GM18511 (cell line): ENCODE measurements at regions not wholly inside any gene's neighbourhood (a gene's known extent, or its start where the extent isn't known, plus 50 kb on each side); places are given as distances from the start of the nearest gene placed in this dataset.

Experiments
- ATAC-seq: cut with Tn5 transposase; IDR thresholded peaks from one replicate; pipeline ENCODE4 v1.9.1; 2021; ENCODE audit warnings: mild to moderate bottlenecking, moderate library complexity; ENCODE audit not compliant: unreplicated experiment

DNA sequence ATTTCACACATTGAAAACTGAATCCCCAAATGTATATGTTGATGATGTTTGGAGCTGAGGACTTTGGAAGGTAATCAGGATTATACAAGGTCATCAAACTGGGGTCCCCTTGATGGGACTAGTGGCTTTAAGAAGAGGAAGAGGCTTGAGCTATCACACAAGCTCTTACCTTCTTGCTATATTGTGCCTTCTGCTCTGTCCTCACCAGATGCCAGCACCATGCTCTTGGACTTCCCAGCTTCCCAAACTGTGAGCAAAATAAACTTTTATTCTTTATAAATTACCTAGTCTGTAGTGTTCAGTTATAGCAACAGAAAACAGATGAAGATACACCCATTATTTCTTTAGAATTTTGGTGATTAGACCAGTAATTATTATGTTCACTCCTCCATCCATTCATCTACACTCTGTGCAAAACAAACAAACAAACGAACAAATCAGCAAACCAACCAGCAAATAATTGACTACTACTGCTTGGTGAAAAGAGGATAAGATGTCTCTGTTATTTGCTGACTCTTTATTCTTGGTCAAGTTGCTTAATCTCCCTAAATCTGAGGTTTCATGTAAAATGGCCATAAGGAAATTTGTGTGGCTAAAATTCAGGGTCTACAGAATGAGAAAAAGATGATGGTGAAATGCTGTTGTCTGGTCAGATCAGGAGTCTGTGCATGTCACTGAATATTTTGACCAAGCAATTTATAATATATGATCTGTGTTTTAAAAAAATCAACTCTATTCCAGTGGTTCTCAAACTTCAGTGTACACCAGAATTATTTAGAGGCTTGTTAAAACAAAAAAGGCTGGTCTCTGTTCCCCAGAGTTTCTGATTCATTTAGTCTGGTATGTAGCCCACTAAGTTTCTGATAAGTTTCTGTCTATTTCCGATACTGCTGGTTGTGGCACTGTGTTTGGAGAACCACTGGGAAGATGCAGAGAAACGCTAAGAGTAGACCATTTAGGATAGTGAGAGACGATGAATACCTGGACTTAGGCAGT lies 854.1 kb downstream of the MAT2B start:
- peak; percentile 47 for ATAC-seq

DNA sequence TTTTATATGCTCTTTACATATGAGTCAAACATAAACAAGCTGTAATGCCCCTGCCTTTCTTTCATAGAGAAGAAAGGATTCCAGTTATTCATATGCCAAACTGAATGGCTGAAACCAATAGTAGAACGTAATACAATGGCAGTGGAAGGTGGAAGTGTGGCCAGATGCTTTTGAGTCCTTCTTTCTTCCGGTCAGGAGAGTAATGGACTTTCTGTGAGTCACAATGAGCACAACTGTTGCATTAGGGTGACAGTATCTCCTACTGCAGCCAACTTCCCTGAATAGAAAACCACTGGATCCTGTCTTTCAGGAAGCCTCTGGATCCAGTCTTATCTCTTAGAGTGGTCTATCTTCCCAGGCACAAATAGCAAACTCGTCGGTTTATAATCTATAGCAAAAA lies 855.2 kb downstream of the MAT2B start:
- no peak for ATAC-seq

DNA sequence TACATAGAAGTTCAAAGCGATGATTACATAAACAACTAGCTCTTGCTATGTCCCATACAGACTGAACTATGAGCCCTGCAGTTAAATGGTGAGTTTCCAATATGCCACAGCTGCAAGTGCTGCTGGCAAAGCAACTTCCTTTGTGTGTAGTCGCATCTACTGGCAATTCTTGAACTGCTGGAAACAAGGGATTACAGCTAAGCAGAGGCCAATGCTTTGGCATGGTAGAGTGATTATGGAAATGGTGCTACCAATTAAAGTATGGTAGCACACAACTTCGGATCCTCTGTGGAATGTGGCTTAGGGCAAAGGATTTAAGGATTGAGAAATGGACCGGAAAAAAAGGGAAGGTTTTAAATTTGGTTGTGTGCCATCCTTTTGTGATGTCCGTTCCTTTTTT lies 856.6 kb downstream of the MAT2B start:
- no peak for ATAC-seq

DNA sequence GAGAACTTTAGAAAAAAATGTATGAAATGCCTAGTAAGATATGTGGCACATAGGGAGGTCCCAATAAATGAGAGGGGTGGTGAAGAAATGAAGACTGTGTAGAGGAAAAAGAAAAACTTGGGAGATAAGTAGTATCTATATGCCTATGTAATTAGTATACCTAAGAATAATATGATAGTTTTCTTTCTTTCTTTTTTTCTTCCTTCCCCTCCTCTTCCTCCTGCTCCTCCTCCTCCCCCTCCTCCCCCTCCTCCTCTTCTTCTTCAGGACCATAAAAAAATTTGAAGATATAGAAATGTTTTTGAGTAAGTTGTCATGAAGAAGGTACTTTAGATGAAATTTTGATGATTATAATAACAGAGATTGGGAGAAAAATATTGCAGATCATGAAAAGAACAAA lies 857.4 kb downstream of the MAT2B start:
- ATAC-seq, result no peak

DNA sequence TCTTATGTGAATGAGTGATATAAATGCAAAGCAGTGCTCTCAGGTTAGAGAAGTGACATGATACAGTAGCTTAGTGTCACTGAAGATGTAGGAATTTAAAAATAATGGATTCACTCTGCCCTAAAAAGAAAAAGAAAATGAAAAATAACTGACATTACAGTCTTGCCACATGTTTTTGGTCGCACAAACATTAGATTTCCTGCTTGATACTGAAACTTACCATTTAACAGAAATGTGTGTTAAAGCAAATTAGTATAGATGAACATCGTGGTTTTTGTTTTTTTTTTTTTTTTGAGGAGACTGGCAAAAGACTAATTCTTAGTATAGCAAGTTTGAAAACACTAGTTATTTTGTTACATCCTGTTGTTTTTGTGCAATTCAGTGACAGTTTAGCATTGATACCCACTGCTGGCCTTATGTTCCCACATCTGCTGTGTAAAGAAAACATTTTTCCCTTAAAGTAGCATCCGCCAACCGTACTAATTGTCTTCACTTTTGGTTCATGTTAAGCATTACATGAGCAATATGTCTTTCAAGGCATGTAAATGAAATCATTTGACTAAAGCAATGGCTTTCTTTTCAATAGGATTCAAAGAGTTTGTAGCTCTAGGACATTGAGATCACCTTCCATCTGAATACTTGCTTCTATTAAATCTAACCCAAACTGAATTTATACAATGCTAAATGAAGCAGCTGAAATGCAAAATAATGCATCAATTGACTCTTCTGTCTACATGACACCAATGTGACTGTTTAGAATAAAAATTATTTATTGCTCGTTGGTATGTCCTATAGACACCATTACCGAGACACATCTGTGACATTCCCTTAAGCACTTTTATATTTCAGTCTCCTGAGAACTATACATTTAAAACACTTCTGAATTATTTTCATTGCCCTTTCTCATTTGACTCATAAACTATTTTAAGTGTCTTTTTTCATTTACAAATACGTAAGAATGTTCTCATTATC lies 859.1 kb downstream of the MAT2B start:
- ATAC-seq, result no peak

DNA sequence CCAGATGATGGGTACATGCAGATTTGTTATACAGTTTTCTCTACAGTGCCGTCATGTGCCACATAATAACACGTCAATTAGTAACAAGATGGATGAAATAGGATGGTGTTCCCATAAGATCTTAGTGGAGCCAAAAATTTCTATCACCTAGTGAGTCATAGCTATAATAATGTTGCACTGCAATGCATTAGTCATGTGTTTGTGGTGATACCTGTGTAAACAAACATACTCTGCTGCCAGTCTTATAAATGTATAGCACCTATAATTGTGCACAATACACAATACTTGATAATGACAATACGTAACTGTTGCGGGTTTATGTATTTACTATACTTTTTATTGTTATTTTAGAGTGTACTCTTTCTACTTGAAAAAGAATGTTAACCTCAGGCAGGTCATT lies 865.4 kb downstream of the MAT2B start:
- ATAC-seq, result no peak

DNA sequence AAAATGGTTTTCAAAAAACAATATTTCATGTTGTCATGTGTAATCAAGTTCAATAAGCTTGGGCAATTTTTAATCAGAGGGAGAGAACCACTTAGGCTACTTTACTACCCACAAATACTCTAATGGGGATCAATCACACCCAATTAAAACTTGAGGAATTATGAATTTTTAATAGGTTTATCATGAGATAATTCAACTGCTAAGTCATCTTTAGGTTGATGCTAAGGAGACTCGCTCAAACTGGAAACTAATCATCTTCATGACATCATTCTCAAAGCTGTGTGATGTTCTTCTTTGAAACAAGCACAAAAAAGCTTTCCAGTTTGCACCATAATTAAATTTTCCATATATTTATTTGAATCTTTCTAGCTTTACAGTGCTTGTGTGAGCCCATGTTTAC lies 867.5 kb downstream of the MAT2B start:
- no peak for ATAC-seq

DNA sequence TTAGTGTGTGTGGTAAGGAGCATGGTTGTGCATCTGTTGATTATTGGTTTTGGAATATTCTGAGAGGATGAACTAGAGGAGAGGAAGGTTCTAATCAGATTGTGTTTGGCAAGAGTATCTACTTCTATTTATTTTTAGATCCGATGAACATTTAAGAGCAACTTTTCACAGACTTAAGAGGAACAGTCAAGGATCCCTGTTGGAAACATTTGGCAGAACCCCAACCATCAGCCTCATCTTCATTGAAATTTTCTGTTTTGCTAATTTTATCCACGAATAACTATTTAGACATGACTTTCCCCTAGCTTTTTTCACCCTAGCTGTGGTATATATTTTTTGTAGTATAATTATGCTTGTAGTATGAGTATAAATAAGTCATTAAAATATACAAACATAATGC lies 868.5 kb downstream of the MAT2B start:
- ATAC-seq, result no peak

DNA sequence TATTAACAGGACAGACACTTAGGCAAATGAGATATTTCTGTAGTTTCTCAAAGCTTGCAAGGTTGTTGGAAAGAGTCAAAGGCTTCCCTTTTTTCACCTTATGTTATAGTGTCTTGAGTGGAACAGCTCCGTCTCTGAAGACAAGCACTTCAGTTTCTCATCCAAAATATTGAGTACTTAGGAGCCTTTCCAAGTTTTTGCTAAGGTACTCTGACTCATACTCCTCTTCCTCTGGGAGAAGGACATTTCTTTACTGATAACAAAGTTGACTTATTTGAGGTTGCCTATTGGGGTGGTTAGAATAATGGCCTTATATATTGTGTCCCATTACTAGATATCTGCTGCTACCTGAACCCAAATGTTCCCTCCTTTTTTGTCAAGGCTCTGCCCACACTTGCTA lies 869.6 kb downstream of the MAT2B start:
- ATAC-seq, result no peak

DNA sequence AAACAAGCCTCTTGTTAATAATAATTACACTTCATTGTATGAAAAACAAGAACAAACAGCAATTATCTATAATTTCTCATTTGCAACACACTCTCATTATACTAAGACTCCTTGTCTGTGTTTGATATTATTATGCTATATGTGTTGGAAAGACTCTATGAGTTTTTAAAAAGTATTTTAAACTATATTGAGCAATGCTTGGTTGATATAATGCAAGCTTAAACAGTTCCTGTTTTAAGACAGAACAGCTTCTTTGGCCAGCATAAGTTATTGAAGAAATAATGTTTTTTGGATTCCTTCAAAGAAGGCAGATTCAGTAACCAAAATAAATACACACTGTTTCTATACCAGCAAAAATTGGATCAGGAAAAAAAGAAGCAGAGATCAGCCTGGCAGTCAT lies 871.4 kb downstream of the MAT2B start:
- ATAC-seq, result no peak

DNA sequence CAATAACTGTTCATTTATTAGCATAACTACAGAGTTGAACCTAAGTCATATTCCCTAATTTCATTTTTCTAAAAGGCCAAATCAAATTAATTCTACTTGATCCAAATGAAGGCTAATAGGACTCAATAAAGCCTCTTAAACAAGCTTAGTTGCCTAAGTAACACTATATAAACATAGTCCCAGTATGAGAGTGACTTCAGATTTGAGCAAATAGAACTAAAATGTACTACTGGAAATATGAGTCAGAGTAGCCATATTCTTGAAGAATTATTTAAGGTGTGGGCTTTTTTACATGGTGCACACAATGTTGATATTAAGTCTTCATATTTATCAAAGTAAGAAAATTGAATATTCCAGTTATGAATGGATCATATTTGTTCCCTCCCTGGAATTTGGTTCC lies 872.3 kb downstream of the MAT2B start:
- ATAC-seq, result no peak

DNA sequence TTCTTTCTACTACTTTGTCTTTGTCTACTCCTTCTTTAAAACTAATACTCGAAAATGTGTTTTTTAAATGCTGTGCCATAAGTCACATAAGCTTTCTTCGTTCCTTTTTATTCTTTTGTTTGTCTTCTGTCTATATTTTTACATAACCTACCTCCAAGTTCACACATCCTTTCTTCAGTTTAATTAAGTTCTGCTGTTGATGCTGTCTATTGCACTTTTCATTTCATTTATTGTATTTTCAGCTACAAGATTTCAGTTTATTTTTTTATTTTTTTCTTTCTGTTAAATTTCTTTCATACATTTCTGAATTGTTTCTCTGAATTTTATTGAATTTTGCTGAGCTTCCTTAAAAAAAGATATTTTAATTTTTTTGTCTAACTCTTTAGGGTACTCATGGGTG lies 878.2 kb downstream of the MAT2B start:
- ATAC-seq, result no peak

DNA sequence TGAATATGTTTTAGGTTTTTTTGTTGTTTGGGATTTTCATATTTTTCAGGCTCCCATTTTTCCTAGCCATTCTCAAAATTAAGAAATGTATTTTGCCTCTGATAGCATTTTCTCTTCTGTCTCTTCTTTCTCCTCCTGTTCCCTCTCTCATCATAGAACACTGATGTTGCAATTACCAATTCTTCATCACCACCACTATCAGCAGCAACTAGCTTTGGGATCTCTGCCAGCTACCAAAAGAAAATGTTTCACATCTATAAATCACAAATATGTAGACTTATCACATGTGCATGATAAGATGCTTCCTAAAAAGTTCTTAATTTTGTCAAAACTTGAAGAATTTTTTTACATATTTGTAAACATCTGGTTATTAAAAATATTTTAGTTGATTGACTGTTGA lies 887.1 kb downstream of the MAT2B start:
- no peak for ATAC-seq

DNA sequence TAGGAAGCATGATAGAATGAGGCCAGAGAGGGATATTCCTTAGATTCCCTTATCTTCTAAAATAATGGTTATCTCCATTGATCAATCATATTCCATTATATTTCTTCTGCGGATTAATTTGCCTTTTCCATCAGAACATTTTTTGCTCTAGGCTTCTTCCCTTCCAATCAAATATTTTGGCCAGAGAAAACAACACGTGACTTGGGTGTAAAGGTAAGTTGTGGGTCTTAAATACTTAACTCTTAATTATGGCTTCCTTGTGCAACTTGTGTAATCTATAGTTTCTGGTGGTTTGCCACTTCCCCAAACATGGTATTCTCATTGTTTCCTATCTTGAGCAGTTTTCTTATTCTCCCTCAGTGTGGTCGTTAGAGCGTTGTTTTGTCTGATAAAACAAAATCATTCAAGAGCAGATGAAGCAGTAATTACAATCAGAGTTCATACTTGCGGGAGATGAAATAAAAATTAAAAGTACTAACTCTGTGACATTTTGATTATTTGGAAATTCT lies 889.3 kb downstream of the MAT2B start:
- ATAC-seq, result no peak

DNA sequence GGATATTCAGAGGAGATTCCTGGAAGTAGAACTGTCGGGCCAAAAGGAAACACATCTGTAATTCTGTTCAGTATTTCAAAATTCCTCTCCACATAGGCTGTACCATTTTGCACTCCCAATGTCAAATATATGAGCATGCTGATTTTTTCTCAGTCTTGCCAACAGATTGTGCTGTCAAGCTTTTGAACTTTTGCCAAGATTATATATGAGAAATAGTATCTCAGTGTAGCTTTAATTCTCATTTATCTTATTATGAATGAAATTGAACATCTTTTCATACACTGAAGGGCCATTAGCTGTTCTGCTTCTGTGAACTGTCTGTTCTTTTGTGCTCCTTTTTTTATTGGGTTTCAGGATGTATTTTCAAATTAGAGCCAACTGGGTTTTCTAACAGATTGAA lies 907.1 kb downstream of the MAT2B start:
- ATAC-seq, result no peak

DNA sequence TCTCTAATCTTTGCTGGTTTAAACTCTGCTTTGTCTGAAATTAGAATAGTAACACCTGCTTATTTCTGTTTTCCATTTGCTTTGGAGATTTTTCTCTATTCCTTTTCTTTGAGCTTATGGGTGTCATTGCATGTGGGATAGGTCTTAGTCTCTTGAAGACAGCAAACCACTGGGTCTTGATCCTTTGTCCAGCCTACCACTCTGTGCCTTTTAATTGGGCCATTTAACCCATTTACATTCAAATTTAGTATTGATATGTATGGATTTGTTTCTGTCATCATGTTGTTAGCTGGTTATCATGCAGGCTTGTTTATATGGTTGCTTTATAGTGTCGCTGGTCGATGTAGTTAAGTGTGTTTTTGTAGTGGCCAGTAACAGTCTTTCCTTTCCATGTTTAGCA lies 914.7 kb downstream of the MAT2B start:
- no peak for ATAC-seq

DNA sequence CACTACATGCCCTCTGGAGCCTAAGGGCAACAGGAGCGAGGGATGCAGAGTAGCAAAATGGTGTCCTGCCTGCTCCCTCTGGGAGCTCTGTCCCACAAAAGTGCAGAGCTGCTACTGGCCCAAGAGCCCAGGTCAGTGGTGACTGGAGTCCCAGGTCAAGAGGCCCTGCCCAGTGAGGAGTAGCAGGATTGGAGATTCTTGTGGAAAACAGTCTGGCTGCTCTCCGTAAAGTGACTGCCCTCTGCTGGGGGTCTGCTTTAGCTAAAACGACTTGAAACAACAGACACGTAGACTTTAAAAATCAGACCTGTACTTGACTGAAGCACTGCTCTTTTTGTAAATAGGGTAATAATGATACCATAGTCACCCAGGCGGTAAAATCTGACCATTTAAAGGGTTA lies 917.0 kb downstream of the MAT2B start:
- ATAC-seq, result no peak

DNA sequence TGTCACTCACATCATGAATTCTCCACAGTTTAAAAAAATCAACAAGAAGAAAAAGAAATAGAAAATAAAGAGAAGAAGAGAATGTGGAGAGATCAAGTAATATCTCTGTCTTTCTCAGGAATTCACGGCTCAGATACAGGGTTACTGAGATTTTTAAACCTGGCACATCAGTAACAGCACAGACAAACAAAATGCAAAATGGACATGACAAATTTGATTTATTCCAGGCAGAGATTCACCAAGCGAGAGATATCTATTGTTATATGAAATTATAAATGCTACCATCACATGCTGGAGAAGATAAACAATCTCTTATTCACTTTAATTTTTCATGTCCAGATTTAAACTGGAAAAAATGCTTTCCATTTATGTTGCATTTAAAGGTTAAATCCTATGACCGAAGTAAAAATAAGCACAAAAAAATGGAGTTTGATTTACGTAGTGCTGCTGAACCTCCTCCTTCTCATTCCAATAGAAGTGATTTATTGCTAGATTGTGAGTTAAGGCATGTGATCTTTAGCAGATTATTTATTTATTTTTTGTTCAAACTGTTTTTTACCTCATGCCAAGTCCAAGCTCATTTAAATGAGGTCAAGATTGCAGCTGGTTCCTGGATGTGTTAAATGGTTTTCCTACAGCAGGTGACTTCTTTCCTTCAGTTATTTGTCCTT lies 926.4 kb downstream of the MAT2B start:
- ATAC-seq, result no peak

DNA sequence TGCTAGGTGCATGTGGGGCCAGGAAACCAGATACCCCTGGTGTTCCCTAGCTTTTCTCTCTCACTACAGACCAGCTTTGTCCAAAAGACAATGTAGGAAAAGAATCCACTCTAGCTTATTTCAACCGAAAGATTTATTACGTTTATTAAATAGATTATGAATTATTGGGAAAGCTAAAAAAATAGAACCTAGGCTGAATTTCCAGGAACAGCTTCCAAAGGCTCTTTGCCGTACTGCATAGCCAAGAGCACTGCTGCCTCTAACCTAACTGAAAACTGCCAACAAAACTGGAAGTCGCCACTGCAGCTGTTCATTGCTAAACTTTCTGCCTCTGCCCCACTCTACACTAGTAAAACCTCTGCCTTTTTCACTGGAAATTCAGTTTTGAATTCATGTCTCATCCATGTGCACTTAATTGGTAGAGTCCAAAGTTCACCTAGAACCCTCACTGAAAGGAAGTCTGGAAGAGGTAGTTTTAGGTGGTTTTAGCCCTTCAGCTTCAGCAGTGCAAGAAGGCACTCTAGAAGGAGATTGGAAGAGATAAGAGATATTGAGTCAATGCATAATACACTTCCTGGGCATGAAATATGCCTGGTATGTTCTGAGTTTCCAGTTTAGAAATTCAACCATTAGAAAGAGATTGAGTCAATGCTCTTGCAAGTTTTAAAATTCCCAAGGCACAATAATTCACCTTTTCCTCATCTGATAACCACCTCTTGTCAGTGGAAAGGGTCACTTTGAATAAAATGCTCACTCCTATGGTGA lies 927.9 kb downstream of the MAT2B start:
- ATAC-seq, result no peak

DNA sequence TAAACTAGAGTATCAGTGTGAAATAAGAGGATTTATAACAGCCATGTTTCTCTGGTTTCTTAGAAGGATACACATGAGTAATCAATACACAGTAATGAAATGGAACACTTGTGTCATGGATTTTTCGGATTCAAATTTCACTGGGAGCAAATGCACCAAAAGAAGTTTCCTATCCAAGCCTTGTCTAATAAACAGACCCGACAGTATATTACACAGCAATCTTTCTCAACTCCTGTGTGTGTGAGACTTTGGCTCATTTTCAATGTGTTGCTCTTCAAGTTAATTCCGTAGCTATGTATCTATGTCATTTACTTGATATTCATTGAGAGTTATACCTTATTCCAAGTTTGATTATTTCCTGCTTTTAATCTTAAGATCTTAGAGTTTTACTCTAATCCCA lies 930.2 kb downstream of the MAT2B start:
- ATAC-seq, result no peak
